ENCODE measurements at regions not wholly inside any gene's neighbourhood (a gene's known extent, or its start where the extent isn't known, plus 50 kb on each side); places are given as distances from the start of the nearest gene placed in this dataset.

DNA sequence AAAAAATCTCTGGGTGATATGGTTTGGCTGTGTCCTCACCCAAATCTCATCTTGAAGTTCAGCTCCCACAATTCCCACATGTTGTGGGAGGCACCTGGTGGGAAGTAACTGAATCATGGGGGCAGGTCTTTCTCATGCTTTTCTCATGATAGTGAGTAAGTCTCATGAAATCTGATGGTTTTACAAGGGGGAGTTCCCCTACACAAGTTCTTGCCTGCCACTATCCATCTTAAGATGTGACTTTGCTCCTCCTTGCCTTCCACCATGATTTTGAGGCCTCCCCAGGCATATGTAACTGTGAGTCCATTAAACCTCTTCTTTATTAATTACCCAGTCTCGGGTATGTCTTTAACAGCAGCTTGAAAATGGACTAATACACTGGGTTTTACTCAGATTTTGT is 513.9 kb downstream of the TLE4 start (continued):
- no peak for TF ChIP-seq CREB1 (IDR thresholded peaks at IDR 0.05)
- TF ChIP-seq TAF1 (IDR thresholded peaks at IDR 0.05; ENCODE audit: low read depth, low read length): no peak
- no peak for TF ChIP-seq HDAC6 (IDR thresholded peaks at IDR 0.05; ENCODE audit: low read depth, low read length)
- no peak for TF ChIP-seq JUND (IDR thresholded peaks at IDR 0.05; ENCODE audit: low read length)
- TF ChIP-seq, protein P1, sequence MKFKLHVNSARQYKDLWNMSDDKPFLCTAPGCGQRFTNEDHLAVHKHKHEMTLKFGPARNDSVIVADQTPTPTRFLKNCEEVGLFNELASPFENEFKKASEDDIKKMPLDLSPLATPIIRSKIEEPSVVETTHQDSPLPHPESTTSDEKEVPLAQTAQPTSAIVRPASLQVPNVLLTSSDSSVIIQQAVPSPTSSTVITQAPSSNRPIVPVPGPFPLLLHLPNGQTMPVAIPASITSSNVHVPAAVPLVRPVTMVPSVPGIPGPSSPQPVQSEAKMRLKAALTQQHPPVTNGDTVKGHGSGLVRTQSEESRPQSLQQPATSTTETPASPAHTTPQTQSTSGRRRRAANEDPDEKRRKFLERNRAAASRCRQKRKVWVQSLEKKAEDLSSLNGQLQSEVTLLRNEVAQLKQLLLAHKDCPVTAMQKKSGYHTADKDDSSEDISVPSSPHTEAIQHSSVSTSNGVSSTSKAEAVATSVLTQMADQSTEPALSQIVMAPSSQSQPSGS (IDR thresholded peaks at IDR 0.05; ENCODE audit: low read length): no peak
- TF ChIP-seq JUN (IDR thresholded peaks at IDR 0.05; ENCODE audit: low read depth, low read length): no peak
